ENCODE measurements at regions not wholly inside any gene's neighbourhood (a gene's known extent, or its start where the extent isn't known, plus 50 kb on each side); places are given as distances from the start of the nearest gene placed in this dataset.

GRCh38 chr4:145307120-145307519 is 126.7 kb upstream of the OTUD4 start:
- WGBS (ENCODE audit: insufficient coverage, insufficient replicate concordance, low lambda C conversion rate, missing lambda C conversion rate), result 43% methylated on average over 1 of the region's 1 CpG
- no peaks in the 10 kb centered on the region for H3K79me2 ChIP-seq (ENCODE audit: control insufficient read depth, insufficient read depth, low read length)
- POLR2A ChIA-PET, result no interaction called here
- H3K4me3 ChIP-seq, result no peak overlapping the region
- no peak for ATAC-seq
- in situ Hi-C loops (cut with MboI), result no loop called here
- no peaks in the 10 kb centered on the region; a peak in 1 of 4 replicates for H3K27me3 ChIP-seq (replicated peaks in 1 of 2; ENCODE audit: control insufficient read depth in 2 of 2, insufficient read depth in 2 of 2, low read length in 1 of 2)
- no peaks in the 10 kb centered on the region; the same call in 2 of the 3 replicates for H3K9me3 ChIP-seq (replicated peaks; ENCODE audit: control insufficient read depth, insufficient read depth, low read length)
- no peak overlapping the region for H3K4me2 ChIP-seq (ENCODE audit: control insufficient read depth, insufficient read depth)
- no peak overlapping the region for H3K27ac ChIP-seq (ENCODE audit: control insufficient read depth, insufficient read depth)
- no peak for DNase-seq (ENCODE audit: low read depth, low spot score)
- SMC1A ChIA-PET (ENCODE audit: uncharacterized antibody, unreplicated experiment), result interaction anchor here (1.4 kb wide), 1 partner anchor 73 kb away, joined by 3 read pairs; no protein-coding TSS in a partner anchor
- BruUV-seq (replicated peaks), result no TSS peak
- H4K20me1 ChIP-seq (ENCODE audit: control insufficient read depth, insufficient read depth), result no peaks in the 10 kb centered on the region
- no peak for TF ChIP-seq HDAC6 (IDR thresholded peaks at IDR 0.05; ENCODE audit: unreplicated experiment)
- TF ChIP-seq NKRF (conservative IDR thresholded peaks at IDR 0.05), result no peak
- TF ChIP-seq SRF (IDR thresholded peaks at IDR 0.05; ENCODE audit: low read depth in 2 of 2, low read length in 2 of 2), result no peak
- TF ChIP-seq ZBTB11 (CRISPR knock-in tag; IDR thresholded peaks at IDR 0.05), result no peak
- TF ChIP-seq NR2C1 (IDR thresholded peaks at IDR 0.05), result no peak
- no peak for TF ChIP-seq SP1 (IDR thresholded peaks at IDR 0.05; ENCODE audit: low read depth, low read length)
- TF ChIP-seq BMI1 (IDR thresholded peaks at IDR 0.05; ENCODE audit: borderline replicate concordance), result no peak
- no peak for TF ChIP-seq ZBED1 (IDR thresholded peaks at IDR 0.05; ENCODE audit: borderline replicate concordance)
- no peak for TF ChIP-seq SMAD1 (IDR thresholded peaks at IDR 0.05; ENCODE audit: low read depth, partially characterized antibody)
- TF ChIP-seq PML (IDR thresholded peaks at IDR 0.05; ENCODE audit: low read length), result no peak
- no peak for TF ChIP-seq ZNF24 (IDR thresholded peaks at IDR 0.05)
- no peak for TF ChIP-seq REST (IDR thresholded peaks at IDR 0.05; ENCODE audit: low read depth, low read length)
- no peak for TF ChIP-seq DPF2 (IDR thresholded peaks at IDR 0.05)
- no peak for TF ChIP-seq FOS (IDR thresholded peaks at IDR 0.05; ENCODE audit: borderline replicate concordance, extremely low read depth, insufficient read length)
- no peak for TF ChIP-seq CBFB (IDR thresholded peaks at IDR 0.05; ENCODE audit: low read depth)
- RAD21 ChIA-PET (ENCODE audit: unreplicated experiment), result no interaction called here
- H3K9ac ChIP-seq (ENCODE audit: control insufficient read depth, insufficient read depth, low read length), result no peak overlapping the region
- no peak for FAIRE-seq
- no peaks in the 10 kb centered on the region for H3K36me3 ChIP-seq (ENCODE audit: control insufficient read depth in 2 of 2, insufficient read depth in 2 of 2, low read length in 1 of 2)
- intact Hi-C loops (cut with micrococcal nuclease; ENCODE audit: unreplicated experiment), result no loop called here
- H2AFZ ChIP-seq (ENCODE audit: control insufficient read depth, low read depth, low read length), result no peak overlapping the region
- no peaks in the 10 kb centered on the region for H3K4me1 ChIP-seq (ENCODE audit: control insufficient read depth, insufficient read depth, low read length)
- CTCF ChIA-PET, result no interaction called here

Measured in GM12878 (cell line).